Lung (tissue), 11 donors: ENCODE measurements at regions not wholly inside any gene's neighbourhood (a gene's known extent, or its start where the extent isn't known, plus 50 kb on each side); places are given as distances from the start of the nearest gene placed in this dataset.

Experiments used
- ATAC-seq: fragments of 200-7000 bp; cut with Tn5 transposase; one replicate; pipeline ENCODE4 v1.9.1; 2020; ENCODE audit warnings: moderate number of reproducible peaks; ENCODE audit not compliant: insufficient read depth, low FRiP score
- DNase-seq, 3 donors: peaks; one replicate each; pipeline ENCODE4 v3.0.0-alpha.2; 2013 to 2017
- H3K27ac ChIP-seq, 2 donors: one replicate each; pipeline ENCODE4 v1.5.1; 2013; ENCODE audit warnings: mild to moderate bottlenecking in 2 of 2, moderate library complexity in 2 of 2, control low read depth in 1 of 2, inconsistent platforms in 1 of 2, low read depth in 1 of 2, low read length in 1 of 2
- H3K27me3 ChIP-seq, 3 donors: one replicate each; pipeline ENCODE4 v1.5.1; 2013; ENCODE audit warnings: low read length in 2 of 3; ENCODE audit not compliant: control insufficient read depth in 3 of 3, insufficient read depth in 3 of 3
- H3K36me3 ChIP-seq, 4 donors: one replicate each; pipeline ENCODE4 v1.5.1; 2013; ENCODE audit warnings: low read length in 4 of 4, mild to moderate bottlenecking in 1 of 4, moderate library complexity in 1 of 4; ENCODE audit not compliant: control insufficient read depth in 4 of 4, insufficient read depth in 4 of 4
- H3K4me1 ChIP-seq, 5 donors: one replicate each; pipeline ENCODE4 v1.5.1; 2013; ENCODE audit warnings: low read length in 5 of 5, mild to moderate bottlenecking in 2 of 5, moderate library complexity in 1 of 5; ENCODE audit not compliant: control insufficient read depth in 5 of 5, insufficient read depth in 5 of 5
- H3K4me3 ChIP-seq: one replicate; pipeline ENCODE4 v1.5.1; 2013; ENCODE audit warnings: mild to moderate bottlenecking, control low read depth, moderate library complexity
- H3K9ac ChIP-seq, 2 donors: one replicate each; pipeline ENCODE4 v1.5.1; 2013; ENCODE audit warnings: low read length in 2 of 2, control low read depth in 1 of 2; ENCODE audit not compliant: insufficient read depth in 1 of 2
- H3K9me3 ChIP-seq, 4 donors: one replicate each; pipeline ENCODE4 v1.5.1; 2013; ENCODE audit warnings: low read length in 3 of 4, mild to moderate bottlenecking in 1 of 4, moderate library complexity in 1 of 4; ENCODE audit not compliant: control insufficient read depth in 4 of 4, insufficient read depth in 3 of 4
- CTCF ChIP-seq: IDR thresholded peaks from 2 replicates; pipeline ENCODE4 v1.5.1; 2012; ENCODE audit warnings: mild to moderate bottlenecking; ENCODE audit errors: control extremely low read depth, extremely low read depth
- WGBS, 2 donors: extraction: QIAGEN DNeasy Blood & Tissue Kit; methylation state at CpG; one replicate each; pipeline ENCODE4 v1.1.7; 2013; 5-methylcytosine and 5-hydroxymethylcytosine counted together
- donor health status: control.
- donor health status: control.
- donor health status: Bipolar disorder and iron deficiency.
- donor health status: healthy.
- donor health status: DM: yes; HTN: yes; CAD: no.

- Histone ChIP-seq H3K27me3 (peaks cover 0 to 11% (median 0%) of the 10 kb centered on the region in 3 donors), H3K36me3 (no peaks in the 10 kb centered on the region), H3K9ac (no peak overlapping the region), H3K4me1 (no peaks in the 10 kb centered on the region), H3K27ac (no peak overlapping the region), H3K9me3 (peaks cover 0 to 5% (median 0%) of the 10 kb centered on the region in 4 donors), H3K4me3 (no peak overlapping the region)
- 29 to 31% methylated on average over 11 of the region's 11 CpGs for WGBS, 2 donors
- no peak for ATAC-seq
- TF ChIP-seq CTCF: peak; percentile 5
- peak; percentile 14 to 47 (median 45) for DNase-seq
Measured at GRCh38 chr11:116641561-116642045, 131.2 kb downstream of the BUD13 start.

- TF ChIP-seq CTCF: no peak
- WGBS, 2 donors: 82 to 90% methylated on average over 7 of the region's 7 CpGs
- H3K4me3 ChIP-seq: no peak overlapping the region
- peaks cover 0 to 3% (median 0%) of the 10 kb centered on the region in 4 donors for H3K9me3 ChIP-seq
- no peak for DNase-seq
- no peak overlapping the region for H3K27ac ChIP-seq
- H3K4me1 ChIP-seq: no peaks in the 10 kb centered on the region
- H3K9ac ChIP-seq: no peak overlapping the region
- ATAC-seq: no peak
- no peaks in the 10 kb centered on the region for H3K36me3 ChIP-seq
- H3K27me3 ChIP-seq: peaks cover 0 to 11% (median 0%) of the 10 kb centered on the region in 3 donors
Measured at GRCh38 chr11:116640641-116641402, 132.0 kb downstream of the BUD13 start.

- ATAC-seq: no peak
- no peak for DNase-seq
- no peak for TF ChIP-seq CTCF
- Histone ChIP-seq H3K27ac (no peak overlapping the region), H3K4me3 (no peak overlapping the region), H3K4me1 (peaks cover 0 to 3% (median 0%) of the 10 kb centered on the region in 5 donors), H3K9ac (no peak overlapping the region), H3K9me3 (peaks cover 0 to 7% (median 0%) of the 10 kb centered on the region in 4 donors), H3K36me3 (no peaks in the 10 kb centered on the region), H3K27me3 (peaks cover 0 to 3% (median 0%) of the 10 kb centered on the region in 3 donors)
- WGBS, 2 donors: 81 to 92% methylated on average over 6 of the region's 6 CpGs
Measured at GRCh38 chr11:116638463-116638862, 134.3 kb downstream of the BUD13 start.
